Left ventricle myocardium inferior (tissue), 1 donor: ENCODE measurements at regions not wholly inside any gene's neighbourhood (a gene's known extent, or its start where the extent isn't known, plus 50 kb on each side); places are given as distances from the start of the nearest gene placed in this dataset.

Source experiments
- DNase-seq: peaks from one replicate; pipeline ENCODE4 v3.0.0-alpha.2; 2020
- H3K27ac ChIP-seq: fragments of 200-600 bp; replicated peaks from 2 replicates; pipeline ENCODE4 v1.8.0; 2021
- H3K27me3 ChIP-seq: fragments of 200-600 bp; 2 replicates; pipeline ENCODE4 v1.8.0; 2021; ENCODE audit warnings: low read depth
- H3K36me3 ChIP-seq: fragments of 200-600 bp; 2 replicates; pipeline ENCODE4 v1.8.0; 2021
- H3K4me1 ChIP-seq: fragments of 200-600 bp; 2 replicates; pipeline ENCODE4 v1.8.0; 2021
- H3K4me3 ChIP-seq: fragments of 200-600 bp; 2 replicates; pipeline ENCODE4 v1.8.0; 2021; ENCODE audit warnings: mild to moderate bottlenecking, moderate library complexity
- H3K9me3 ChIP-seq: fragments of 200-600 bp; replicated peaks from 2 replicates; pipeline ENCODE4 v1.8.0; 2021
- intact Hi-C: fragments of 100-400 bp; cut with micrococcal nuclease; formaldehyde crosslinking; loops from one replicate; pipeline ENCODE4 v1.11.0; 2022
- TF ChIP-seq, protein P1 (sequence below): fragments of 200-600 bp; IDR thresholded peaks from 2 replicates; pipeline ENCODE4 v1.8.0; 2021; ENCODE audit warnings: antibody characterized with exemption, mild to moderate bottlenecking, borderline replicate concordance
- donor health status: DM: no; HTN: yes; CAD: no; lungs with severe emphysema.

DNA sequence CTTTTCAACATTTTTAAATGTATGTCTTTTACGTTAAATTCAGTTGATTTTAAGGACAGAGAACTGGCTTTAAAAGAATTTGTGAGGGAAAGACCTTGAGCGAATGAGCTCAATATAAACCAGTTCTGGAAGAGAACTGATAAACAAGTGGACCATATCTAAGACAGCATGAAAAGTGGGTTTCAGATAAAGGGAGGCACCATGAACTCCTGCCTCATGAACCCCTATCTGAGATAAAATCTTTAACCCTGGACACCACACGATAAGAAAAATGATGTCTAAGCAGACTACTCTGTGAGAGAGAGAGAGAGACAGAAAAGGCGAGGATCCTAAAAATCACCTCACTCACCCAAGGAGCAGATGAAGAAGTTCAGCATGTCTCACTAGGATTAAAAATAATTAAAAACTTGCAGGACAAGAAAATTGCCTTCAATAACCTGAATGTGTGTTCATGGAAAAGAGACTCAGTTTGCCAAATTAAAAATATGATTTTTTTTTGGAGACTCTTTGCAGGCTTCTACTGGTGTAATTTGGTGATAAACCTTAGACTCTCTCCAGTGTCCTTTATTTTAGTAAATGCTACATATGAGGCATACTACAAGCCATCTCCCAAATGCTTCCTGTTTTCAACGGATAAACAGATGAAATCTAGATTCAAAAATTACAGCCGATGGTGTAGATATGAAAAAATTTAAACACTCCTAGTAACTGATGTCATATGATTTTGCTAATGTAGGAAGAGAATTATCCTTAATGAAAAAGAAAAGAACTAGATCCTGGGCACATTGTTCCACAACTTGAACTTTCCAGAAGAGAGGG is 299.5 kb downstream of the ADGB start:
- no peak overlapping the region for H3K4me3 ChIP-seq
- DNase-seq, result no peak
- TF ChIP-seq, protein P1, sequence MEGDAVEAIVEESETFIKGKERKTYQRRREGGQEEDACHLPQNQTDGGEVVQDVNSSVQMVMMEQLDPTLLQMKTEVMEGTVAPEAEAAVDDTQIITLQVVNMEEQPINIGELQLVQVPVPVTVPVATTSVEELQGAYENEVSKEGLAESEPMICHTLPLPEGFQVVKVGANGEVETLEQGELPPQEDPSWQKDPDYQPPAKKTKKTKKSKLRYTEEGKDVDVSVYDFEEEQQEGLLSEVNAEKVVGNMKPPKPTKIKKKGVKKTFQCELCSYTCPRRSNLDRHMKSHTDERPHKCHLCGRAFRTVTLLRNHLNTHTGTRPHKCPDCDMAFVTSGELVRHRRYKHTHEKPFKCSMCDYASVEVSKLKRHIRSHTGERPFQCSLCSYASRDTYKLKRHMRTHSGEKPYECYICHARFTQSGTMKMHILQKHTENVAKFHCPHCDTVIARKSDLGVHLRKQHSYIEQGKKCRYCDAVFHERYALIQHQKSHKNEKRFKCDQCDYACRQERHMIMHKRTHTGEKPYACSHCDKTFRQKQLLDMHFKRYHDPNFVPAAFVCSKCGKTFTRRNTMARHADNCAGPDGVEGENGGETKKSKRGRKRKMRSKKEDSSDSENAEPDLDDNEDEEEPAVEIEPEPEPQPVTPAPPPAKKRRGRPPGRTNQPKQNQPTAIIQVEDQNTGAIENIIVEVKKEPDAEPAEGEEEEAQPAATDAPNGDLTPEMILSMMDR, result no peak
- H3K27me3 ChIP-seq, result no peaks in the 10 kb centered on the region
- no peak overlapping the region for H3K27ac ChIP-seq
- H3K36me3 ChIP-seq, result no peaks in the 10 kb centered on the region
- no peaks in the 10 kb centered on the region for H3K4me1 ChIP-seq
- intact Hi-C loops, result no loop called here
- H3K9me3 ChIP-seq, result no peaks in the 10 kb centered on the region

DNA sequence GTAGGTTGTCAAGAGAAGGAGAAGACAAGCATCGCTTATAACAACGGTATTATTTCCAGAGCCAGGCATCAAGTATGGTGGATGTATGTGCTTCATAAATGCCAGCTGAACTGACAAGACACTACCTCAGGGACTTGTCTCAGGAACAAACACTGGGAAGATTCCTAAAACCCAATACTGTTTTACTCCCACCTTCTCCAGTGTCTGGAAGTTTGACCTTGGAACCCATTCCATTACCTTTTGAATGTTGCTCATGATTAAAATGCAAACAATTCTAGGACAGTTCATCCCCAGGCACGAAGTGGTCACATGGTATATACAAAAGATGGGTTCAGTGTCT is 300.1 kb downstream of the ADGB start:
- TF ChIP-seq, protein P1, result no peak
- Histone ChIP-seq H3K9me3 (no peaks in the 10 kb centered on the region), H3K4me3 (no peak overlapping the region), H3K27me3 (no peaks in the 10 kb centered on the region), H3K36me3 (no peaks in the 10 kb centered on the region), H3K27ac (no peak overlapping the region), H3K4me1 (no peaks in the 10 kb centered on the region)
- DNase-seq, result no peak
- intact Hi-C loops, result no loop called here

DNA sequence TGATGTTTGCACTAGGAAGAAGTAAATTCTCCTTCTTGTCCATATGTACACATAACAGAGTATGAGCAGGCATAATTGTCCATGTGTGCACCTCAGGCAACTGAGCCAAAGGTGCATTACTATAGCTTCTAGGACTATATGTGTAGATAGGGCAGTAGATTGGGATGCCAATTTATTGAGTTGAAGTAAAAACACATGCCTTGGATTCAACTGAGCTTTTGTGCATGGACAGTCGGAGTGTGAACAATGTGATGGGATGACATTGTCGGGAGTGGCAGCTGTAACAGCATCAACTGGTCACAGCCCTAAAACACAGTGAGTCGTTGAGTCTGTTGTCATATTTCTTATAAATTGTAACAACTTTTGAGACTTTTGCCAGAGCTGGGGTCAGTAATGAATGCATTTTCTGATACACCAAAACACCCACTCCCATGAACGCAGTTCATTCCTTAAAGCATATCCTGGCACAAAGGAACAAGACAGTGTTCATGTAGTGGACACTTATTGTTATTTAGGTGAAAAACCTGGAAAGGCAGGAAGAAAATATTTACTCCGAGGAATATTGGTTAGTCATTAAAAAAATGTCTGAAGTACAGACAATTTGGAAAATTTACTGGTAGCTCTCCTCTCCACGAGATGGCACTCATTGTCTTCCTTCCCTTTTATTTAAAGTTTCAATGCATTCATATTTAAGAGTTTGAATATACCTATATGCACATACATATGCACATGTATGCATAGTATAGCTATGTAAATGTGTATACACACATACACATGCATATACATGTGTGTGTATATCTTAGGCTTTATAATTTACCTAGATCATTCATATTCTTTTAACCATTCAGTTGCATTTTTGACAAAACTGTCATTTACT is 302.0 kb upstream of the STXBP5 start:
- H3K4me1 ChIP-seq, result peaks cover 16% of the 10 kb centered on the region
- DNase-seq, result no peak
- no peak overlapping the region for H3K4me3 ChIP-seq
- no peak overlapping the region for H3K27ac ChIP-seq
- no peaks in the 10 kb centered on the region for H3K27me3 ChIP-seq
- TF ChIP-seq, protein P1, result no peak
- H3K9me3 ChIP-seq, result no peaks in the 10 kb centered on the region
- no peaks in the 10 kb centered on the region for H3K36me3 ChIP-seq
- intact Hi-C loops, result no loop called here

DNA sequence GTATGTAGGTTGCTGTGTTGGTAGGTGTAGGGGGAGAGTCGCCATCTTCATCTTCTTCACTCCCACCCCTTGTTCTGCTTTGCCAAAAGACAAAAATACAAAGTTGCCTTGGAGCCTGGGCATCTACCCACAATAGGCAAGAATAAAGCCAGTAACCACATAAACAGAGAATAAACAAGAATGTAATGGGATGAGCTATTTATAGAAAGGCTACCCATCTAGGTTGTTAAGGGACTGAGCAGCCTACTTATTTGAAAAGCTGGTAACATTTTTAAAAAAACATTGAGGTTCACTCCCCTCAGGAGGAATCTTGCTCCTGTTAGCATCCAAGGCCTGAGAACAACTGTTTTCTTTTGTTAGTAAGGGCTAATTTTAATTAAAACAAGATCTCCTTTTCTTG is 301.4 kb upstream of the STXBP5 start:
- Histone ChIP-seq H3K4me3 (no peak overlapping the region), H3K27ac (no peak overlapping the region), H3K27me3 (no peaks in the 10 kb centered on the region), H3K4me1 (peaks cover 16% of the 10 kb centered on the region), H3K9me3 (no peaks in the 10 kb centered on the region), H3K36me3 (no peaks in the 10 kb centered on the region)
- TF ChIP-seq, protein P1, result no peak
- no peak for DNase-seq
- intact Hi-C loops, result no loop called here

DNA sequence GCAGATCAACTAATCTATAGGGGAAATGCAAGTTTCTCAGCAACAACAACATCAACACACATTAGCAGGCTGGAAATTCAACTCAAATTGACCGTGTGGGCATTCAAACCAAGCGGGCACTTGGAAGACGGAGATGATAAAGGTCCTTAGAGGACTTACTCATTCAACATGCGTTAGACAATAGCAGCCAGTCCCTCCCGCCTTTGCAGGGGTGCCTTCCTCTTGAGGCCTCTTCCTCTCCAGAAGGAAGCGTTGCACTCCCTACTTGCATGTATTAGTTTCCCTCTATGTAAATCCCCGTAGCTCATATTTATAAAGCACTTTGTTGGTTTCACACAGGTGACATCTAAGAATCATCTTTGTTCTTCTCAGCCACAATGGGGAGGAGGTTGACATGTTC is 300.8 kb upstream of the STXBP5 start:
- DNase-seq, result no peak
- no peaks in the 10 kb centered on the region for H3K9me3 ChIP-seq
- no peak overlapping the region for H3K27ac ChIP-seq
- TF ChIP-seq, protein P1, result no peak
- intact Hi-C loops, result no loop called here
- no peaks in the 10 kb centered on the region for H3K27me3 ChIP-seq
- H3K4me3 ChIP-seq, result no peak overlapping the region
- H3K36me3 ChIP-seq, result no peaks in the 10 kb centered on the region
- peaks cover 16% of the 10 kb centered on the region for H3K4me1 ChIP-seq
